ENCODE measurements at regions not wholly inside any gene's neighbourhood (a gene's known extent, or its start where the extent isn't known, plus 50 kb on each side); places are given as distances from the start of the nearest gene placed in this dataset.

- DNase-seq (ENCODE audit: low read depth), result peak; percentile 50
Measured at GRCh38 chr3:46090161-46090591, 62.9 kb upstream of the XCR1 start.

- DNase-seq (ENCODE audit: low read depth), result peak; percentile 96
Measured at GRCh38 chr3:46089237-46090011, 62.1 kb upstream of the XCR1 start.

DNA sequence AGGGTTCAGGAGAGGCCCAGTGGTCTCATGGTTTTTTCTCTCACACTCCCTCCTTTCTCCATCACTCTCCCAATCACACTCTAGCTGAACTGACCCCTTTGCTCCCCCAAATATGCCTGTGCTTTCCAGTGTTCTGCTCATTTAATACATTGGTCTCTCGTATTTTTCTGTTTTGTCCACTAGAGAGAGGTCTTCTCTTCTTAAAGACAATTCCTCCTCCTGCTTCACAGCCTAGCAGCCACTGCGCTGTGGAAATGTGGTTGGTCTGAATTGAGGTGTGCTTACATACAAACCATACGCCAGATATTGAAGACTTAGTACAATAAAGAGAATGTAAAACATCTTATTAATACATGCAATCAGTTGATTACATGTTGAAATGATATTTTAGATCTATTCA is 60.6 kb upstream of the XCR1 start:
- peak; percentile 63 for DNase-seq (ENCODE audit: low read depth)

GRCh38 chr3:46086986-46087385 is 59.7 kb upstream of the XCR1 start:
- no peak for DNase-seq (ENCODE audit: low read depth)

- no peak for DNase-seq (ENCODE audit: low read depth)
Measured at GRCh38 chr3:46086083-46086437, 58.8 kb upstream of the XCR1 start.

- DNase-seq (ENCODE audit: low read depth), result no peak
Measured at GRCh38 chr3:46085421-46086082, 58.3 kb upstream of the XCR1 start.

GRCh38 chr3:46083956-46084355 is 56.7 kb upstream of the XCR1 start:
- DNase-seq (ENCODE audit: low read depth), result no peak

GRCh38 chr3:46082849-46083248 is 55.6 kb upstream of the XCR1 start:
- peak; percentile 18 for DNase-seq (ENCODE audit: low read depth)

DNA sequence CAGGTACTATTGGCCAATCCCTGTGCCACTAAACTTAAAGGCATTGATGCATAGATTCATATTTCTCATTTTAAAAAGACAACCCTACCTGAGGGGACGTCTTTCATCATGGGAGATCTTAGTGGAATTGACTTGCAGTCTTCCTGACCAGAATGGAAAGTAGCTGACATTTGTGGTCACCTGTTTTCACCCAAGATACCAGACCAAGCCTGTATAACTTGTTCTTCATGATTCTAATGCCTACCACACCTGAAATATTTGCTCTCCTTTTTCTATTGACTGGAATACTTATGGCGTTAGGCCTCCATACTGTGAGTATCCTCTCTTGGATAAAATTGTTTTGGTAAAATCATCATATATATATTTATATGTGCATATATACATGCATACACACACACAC is 54.7 kb upstream of the XCR1 start:
- no peak for DNase-seq (ENCODE audit: low read depth)

DNA sequence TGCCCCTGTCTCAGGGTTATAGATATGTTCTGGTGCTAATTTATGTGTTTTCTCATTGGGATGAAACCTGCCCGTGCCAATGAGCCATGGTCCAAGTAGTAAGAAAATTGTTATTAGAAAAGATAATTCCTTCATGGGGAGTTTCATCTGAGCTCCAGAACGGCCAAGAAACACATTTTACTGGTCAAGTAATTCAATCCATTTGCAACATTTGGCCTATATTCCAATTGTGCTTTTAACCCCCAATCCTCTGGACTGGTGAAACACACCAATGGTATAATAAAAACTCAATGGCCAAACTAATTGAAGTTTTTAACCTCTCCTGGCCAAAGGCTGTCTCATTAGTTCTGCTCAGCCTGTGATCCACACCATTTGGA is 53.7 kb upstream of the XCR1 start:
- DNase-seq (ENCODE audit: low read depth), result no peak

DNA sequence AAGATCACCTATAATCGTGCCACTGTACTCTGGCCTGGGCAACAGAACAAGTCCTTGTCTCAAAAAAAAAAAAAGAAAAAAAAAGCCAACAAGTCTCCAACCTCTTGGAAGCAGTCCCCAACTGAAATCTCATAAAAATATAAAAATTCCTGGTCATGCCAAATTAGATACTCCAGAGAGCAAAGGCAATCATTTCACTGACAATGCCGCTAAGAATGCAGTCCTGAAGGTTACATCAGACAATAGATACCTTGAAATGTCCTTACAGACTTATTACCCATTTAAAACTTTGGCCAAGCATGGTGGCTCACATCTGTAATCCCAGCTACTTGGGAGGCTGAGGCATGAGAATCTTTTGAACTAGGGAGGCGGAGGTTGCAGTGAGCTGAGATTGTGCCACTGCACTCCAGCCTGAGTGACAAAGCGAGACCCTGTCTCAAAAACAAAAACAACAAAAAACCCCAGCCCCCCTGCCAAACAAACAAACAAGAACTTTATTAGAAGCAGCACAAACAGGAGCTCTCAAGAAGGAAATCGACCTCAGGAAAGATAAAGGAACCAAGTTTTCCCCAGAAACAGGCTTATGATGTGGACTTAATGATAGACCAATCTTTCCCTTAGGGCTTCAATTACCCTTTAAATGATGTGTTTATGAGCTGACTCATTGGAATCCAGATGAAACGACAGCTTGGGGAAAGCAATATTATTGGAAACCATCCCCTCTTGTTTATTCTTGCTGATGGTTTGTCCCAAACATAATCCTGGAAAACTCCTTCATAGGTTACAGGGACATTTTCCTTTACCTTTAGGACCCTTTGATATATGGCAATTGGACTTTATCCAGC is 53.1 kb upstream of the XCR1 start:
- DNase-seq (ENCODE audit: low read depth), result peak; percentile 82

GRCh38 chr3:46078712-46079400 is 51.6 kb upstream of the XCR1 start:
- peak; percentile 93 for DNase-seq (ENCODE audit: low read depth)

Measured in M059J (cell line).